ENCODE measurements at regions not wholly inside any gene's neighbourhood (a gene's known extent, or its start where the extent isn't known, plus 50 kb on each side); places are given as distances from the start of the nearest gene placed in this dataset.

DNA sequence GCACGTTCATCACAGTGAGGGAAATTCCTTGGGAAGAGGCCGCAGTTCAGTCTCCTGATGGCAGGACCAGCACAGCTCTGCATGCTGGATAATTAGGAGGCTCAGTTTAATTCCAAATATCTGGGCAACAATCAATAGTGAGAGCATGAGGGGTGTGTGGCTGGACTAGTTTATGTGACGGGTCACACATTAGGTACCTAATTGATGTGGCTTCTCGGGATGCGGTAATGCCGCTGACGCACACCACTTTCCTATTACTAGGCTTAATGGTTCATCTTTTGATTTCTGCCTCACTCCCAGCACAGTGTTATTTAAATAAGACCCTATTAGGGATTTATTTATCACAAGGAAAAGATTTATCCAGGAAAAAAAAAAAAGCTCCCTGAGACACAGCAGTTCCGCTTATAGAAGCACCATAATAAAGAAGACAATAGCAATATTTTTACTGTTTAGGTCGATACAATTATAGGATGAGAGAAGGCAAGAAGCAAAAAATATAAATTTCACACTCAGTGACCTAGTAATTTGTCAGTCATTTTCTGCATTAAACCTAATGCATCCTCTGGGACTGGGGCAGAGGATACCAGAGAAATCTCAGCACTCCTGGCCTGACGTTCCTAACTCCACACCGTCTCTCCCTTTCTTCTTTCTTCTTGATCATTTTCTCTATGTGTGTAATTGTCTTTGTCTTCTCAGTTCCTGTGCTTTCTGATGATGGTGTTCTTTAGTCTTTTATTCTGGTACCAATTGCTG is 264.7 kb upstream of the SLC14A2 start:
- H3K27me3 ChIP-seq: no peaks in the 10 kb centered on the region
- no peak overlapping the region for H3K4me3 ChIP-seq
- Mint-ChIP-seq H3K36me3 (no peaks in the 10 kb centered on the region), H3K4me1 (no peaks in the 10 kb centered on the region), H3K4me3 (no peak overlapping the region), H3K9me3 (no peaks in the 10 kb centered on the region), H3K27ac (no peak overlapping the region), H3K27me3 (ENCODE audit: insufficient read depth, low read depth) (no peaks in the 10 kb centered on the region)
- no peaks in the 10 kb centered on the region for H3F3A ChIP-seq (ENCODE audit: low read depth)
- H3K4me2 ChIP-seq: no peak overlapping the region
- no peaks in the 10 kb centered on the region for H3K9me3 ChIP-seq (ENCODE audit: low read depth)
- no peak for DNase-seq (ENCODE audit: low spot score)
- H3K4me1 ChIP-seq: no peaks in the 10 kb centered on the region
- no peak overlapping the region for H3K27ac ChIP-seq
- TF ChIP-seq EZH2 (IDR thresholded peaks at IDR 0.05) (no peak), EZH2phosphoT487 (IDR thresholded peaks at IDR 0.05) (no peak)
- TF ChIP-seq, protein P1, sequence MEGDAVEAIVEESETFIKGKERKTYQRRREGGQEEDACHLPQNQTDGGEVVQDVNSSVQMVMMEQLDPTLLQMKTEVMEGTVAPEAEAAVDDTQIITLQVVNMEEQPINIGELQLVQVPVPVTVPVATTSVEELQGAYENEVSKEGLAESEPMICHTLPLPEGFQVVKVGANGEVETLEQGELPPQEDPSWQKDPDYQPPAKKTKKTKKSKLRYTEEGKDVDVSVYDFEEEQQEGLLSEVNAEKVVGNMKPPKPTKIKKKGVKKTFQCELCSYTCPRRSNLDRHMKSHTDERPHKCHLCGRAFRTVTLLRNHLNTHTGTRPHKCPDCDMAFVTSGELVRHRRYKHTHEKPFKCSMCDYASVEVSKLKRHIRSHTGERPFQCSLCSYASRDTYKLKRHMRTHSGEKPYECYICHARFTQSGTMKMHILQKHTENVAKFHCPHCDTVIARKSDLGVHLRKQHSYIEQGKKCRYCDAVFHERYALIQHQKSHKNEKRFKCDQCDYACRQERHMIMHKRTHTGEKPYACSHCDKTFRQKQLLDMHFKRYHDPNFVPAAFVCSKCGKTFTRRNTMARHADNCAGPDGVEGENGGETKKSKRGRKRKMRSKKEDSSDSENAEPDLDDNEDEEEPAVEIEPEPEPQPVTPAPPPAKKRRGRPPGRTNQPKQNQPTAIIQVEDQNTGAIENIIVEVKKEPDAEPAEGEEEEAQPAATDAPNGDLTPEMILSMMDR (IDR thresholded peaks at IDR 0.05): no peak
- no peaks in the 10 kb centered on the region for H3K79me2 ChIP-seq (ENCODE audit: low read depth)
- H4K20me1 ChIP-seq (ENCODE audit: low read depth): no peaks in the 10 kb centered on the region
- H3K9ac ChIP-seq: no peak overlapping the region
- no peaks in the 10 kb centered on the region for H3K36me3 ChIP-seq
- no peak overlapping the region for H2AFZ ChIP-seq (replicated peaks)

DNA sequence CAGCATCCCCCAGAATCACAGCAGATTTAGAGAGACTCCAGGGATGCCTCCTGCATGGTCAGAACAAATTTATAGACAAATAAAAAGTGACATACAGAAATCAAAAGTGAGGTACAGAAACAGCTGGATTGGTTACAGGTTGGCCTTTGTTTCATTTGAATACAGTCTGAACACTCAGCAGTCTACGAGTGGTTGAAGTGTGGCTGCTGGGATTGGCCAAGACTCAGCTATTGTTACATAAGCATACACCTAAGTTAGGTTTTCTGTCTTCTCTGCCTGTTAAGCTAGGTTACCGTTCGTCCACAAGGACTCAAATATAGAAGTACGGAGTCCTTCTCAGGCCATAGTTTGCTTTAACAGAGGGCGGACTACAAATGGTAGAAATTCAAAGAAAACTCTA is 262.4 kb upstream of the SLC14A2 start:
- Mint-ChIP-seq H3K27me3 (ENCODE audit: insufficient read depth, low read depth) (no peaks in the 10 kb centered on the region), H3K4me1 (no peaks in the 10 kb centered on the region), H3K36me3 (no peaks in the 10 kb centered on the region), H3K27ac (no peak overlapping the region), H3K9me3 (no peaks in the 10 kb centered on the region), H3K4me3 (no peak overlapping the region)
- Histone ChIP-seq H3K27me3 (no peaks in the 10 kb centered on the region), H3K36me3 (no peaks in the 10 kb centered on the region), H3K4me3 (no peak overlapping the region), H3K27ac (no peak overlapping the region), H3F3A (ENCODE audit: low read depth) (no peaks in the 10 kb centered on the region), H3K4me1 (no peaks in the 10 kb centered on the region), H3K9ac (no peak overlapping the region), H3K4me2 (no peak overlapping the region), H4K20me1 (ENCODE audit: low read depth) (no peaks in the 10 kb centered on the region), H2AFZ (replicated peaks) (no peak overlapping the region), H3K9me3 (ENCODE audit: low read depth) (no peaks in the 10 kb centered on the region), H3K79me2 (ENCODE audit: low read depth) (no peaks in the 10 kb centered on the region)
- no peak for TF ChIP-seq EZH2phosphoT487 (IDR thresholded peaks at IDR 0.05)
- TF ChIP-seq, protein P1 (IDR thresholded peaks at IDR 0.05): no peak
- no peak for TF ChIP-seq EZH2 (IDR thresholded peaks at IDR 0.05)
- no peak for DNase-seq (ENCODE audit: low spot score)

DNA sequence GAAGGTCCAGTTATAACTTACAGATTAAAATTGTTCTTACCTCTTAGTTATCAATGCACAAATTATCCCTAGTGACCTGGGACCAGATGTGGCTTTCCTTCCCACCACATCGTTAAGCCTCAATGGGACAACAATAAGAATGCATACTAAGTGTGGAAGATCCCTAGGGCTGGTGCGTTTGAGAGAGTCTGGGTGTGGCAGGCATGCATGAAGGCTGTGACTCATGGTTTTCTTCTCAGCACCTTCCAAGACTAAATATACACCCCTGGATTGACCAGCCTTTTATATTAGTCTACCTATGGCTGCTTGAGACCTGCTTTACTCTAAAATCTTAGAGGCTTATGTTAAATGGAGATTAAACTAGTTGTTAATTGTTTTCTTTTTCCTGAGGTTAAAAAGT is 261.7 kb upstream of the SLC14A2 start:
- Mint-ChIP-seq H3K4me3 (no peak overlapping the region), H3K4me1 (no peaks in the 10 kb centered on the region), H3K27me3 (ENCODE audit: insufficient read depth, low read depth) (no peaks in the 10 kb centered on the region), H3K9me3 (no peaks in the 10 kb centered on the region), H3K36me3 (no peaks in the 10 kb centered on the region), H3K27ac (no peak overlapping the region)
- H3K27me3 ChIP-seq: no peaks in the 10 kb centered on the region
- H3K9me3 ChIP-seq (ENCODE audit: low read depth): no peaks in the 10 kb centered on the region
- no peak overlapping the region for H2AFZ ChIP-seq (replicated peaks)
- no peaks in the 10 kb centered on the region for H3K79me2 ChIP-seq (ENCODE audit: low read depth)
- H4K20me1 ChIP-seq (ENCODE audit: low read depth): no peaks in the 10 kb centered on the region
- no peak overlapping the region for H3K4me2 ChIP-seq
- DNase-seq (ENCODE audit: low spot score): no peak
- no peak overlapping the region for H3K27ac ChIP-seq
- H3F3A ChIP-seq (ENCODE audit: low read depth): no peaks in the 10 kb centered on the region
- TF ChIP-seq EZH2phosphoT487 (IDR thresholded peaks at IDR 0.05) (no peak), EZH2 (IDR thresholded peaks at IDR 0.05) (no peak)
- TF ChIP-seq, protein P1 (IDR thresholded peaks at IDR 0.05): no peak
- no peaks in the 10 kb centered on the region for H3K4me1 ChIP-seq
- H3K4me3 ChIP-seq: no peak overlapping the region
- H3K36me3 ChIP-seq: no peaks in the 10 kb centered on the region
- no peak overlapping the region for H3K9ac ChIP-seq
